Pons (tissue), 1 donor: ENCODE measurements at regions not wholly inside any gene's neighbourhood (a gene's known extent, or its start where the extent isn't known, plus 50 kb on each side); places are given as distances from the start of the nearest gene placed in this dataset.
"Not testable (repeated sequence)": the region's sequence is repeated elsewhere in the genome, so short reads cannot be mapped to it uniquely, and the experiment has no call there.

Experiments used
- DNase-seq: peaks from one replicate; pipeline ENCODE4 v3.0.0-alpha.2; 2016; ENCODE audit warnings: low spot score

DNA sequence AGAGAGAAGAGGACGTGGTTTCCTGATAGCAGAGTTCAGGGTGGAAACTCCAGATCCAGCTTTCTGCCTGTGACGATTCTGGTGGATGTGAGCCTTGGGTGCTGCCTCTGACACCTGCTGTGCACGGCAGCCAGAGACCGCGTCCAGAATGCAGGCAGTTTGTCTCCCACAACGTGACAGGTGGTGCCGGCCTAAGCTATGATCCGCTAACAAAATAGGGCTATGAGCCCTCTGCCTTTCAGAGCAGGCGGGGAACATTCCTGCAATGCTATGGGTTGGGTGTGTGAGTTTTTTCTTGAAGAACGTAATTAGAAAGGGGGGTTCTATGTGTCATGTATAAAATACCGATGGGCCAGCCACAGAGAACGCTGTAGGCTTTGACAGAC is 297.3 kb upstream of the PRKCQ start:
- no peak for DNase-seq

GRCh38 chr10:6875269-6875865 is 295.3 kb upstream of the PRKCQ start:
- DNase-seq, result no peak

DNA sequence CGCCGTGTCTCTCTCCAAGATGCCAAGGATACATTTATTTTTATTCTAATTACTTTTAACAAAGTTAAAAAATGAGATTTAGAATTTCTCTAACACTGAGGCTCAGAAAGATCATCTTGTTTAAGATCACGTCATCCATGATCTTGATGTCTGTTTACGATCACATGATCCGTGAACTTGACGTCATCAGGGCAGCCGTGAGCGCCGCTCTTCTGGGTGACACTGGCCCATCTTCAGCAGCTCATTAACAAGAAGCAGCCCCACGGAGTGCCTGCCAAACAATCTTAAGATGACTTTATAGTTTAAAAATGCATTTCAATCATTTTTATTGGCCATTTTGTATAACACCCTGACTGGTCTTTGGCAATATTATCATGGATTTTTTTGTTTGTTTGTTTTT is 291.1 kb upstream of the PRKCQ start:
- no peak for DNase-seq

GRCh38 chr10:6868036-6868725 is 288.1 kb upstream of the PRKCQ start:
- DNase-seq, result no peak

DNA sequence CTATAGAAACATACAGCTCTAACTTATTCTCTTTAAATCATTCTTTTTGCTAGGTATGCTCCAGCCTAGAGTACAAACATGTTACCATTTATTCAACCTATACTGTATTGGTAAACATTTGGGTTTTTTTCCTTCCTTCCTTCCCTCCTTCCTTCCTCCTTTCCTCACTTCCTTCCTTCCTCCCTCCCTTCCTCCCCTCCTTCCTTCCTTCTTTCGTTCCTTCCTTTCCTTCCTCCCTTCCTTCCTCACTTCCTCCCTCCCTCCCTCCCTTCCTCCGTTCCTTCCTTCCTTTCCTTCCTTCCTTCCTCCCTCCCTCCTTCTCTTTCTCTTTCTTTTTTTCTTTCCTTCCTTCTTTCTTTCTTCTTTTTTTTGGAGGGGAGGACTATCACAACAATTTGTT is 286.7 kb upstream of the PRKCQ start:
- no peak for DNase-seq

DNA sequence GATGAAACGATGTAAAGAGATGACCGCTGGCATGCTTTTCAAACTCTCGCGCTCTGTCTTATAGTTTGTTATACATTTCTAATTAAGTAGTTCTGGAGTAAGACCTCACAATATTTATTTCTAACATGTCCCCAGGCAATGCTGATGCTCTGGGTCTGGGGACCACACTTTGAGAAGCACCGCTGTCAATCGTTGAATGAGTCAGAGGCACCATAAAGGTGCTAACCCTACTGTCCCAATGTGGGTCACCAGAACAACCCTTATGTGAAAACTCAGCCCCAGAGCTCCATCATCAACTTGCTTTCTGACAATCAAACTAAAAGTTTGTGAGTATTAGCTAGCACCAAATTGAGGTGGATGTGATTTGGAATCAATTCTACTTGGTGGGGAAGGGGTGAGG is 284.1 kb upstream of the PRKCQ start:
- DNase-seq, result no peak

- no peak for DNase-seq
Observed at GRCh38 chr10:6863381-6863780, 283.3 kb upstream of the PRKCQ start.

- no peak for DNase-seq
Observed at GRCh38 chr10:6850452-6850851, 270.4 kb upstream of the PRKCQ start.

DNA sequence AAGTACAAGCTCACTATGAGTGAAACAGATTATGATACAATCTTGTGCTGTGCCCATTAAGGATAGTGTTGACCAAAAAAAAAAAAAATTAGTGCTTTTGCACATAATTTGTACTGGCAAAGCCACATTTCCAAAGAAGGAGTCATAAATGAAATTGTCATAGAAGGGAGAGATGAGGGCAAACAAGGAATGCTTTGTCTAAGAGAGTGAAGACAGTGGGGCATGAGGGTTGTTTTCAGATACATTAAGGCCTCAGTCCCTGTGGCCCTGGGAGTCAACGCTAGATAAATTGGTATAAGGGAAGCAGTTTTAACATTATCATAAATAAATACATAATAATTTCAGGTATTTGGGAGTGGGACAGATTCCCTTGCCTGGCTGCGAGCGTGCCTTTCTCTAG is 267.5 kb upstream of the PRKCQ start:
- peak; percentile 41 for DNase-seq

GRCh38 chr10:6843894-6844650 is 264.0 kb upstream of the PRKCQ start:
- no peak for DNase-seq

GRCh38 chr10:6843481-6843881 is 263.4 kb upstream of the PRKCQ start:
- peak; percentile 89 for DNase-seq

- DNase-seq, result no peak
Observed at GRCh38 chr10:6842722-6843121, 262.6 kb upstream of the PRKCQ start.

DNA sequence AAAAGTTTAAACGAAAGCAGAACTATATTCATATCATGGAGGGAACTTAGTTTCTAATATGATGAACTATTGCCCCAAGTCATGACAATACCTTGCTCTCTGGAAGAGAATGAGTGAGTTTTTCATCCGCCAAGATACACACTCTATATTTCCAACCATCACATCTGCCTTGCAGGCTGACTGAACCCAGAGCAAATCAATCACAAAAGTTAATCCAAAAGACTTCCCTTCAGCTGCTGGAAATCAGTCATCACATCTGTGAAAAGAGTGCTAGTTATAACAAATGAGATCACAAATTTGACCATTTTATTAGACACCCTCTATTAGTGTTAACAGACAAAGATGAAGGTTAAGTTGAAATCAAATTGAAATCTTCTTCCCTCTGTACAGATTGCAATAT is 261.7 kb upstream of the PRKCQ start:
- DNase-seq, result no peak

GRCh38 chr10:6840766-6841165 is 260.7 kb upstream of the PRKCQ start:
- DNase-seq, result no peak

DNA sequence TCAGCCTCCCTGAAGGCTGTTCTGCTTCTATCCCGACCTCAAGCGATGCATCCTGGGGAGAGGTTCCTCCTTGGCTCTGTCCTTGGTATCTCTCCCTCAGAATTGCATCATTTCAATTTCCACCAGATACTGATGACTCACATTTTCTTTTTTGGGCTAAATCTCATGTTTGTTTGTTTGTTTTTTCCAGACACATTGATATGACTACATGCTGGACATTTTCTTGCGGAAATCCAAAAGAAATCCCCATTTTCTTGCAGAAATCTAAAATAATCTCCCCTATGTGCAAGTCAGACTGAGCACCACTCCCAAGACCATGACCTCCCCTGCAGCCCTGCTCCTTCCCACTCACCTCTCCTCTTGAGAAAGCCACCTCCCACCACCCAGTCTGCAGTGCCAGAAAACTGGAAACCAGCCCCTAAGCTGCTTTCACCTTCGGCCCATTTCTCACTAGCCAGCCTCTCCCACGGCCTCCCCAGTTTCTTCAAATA is 260.2 kb upstream of the PRKCQ start:
- no peak for DNase-seq

- DNase-seq, result peak; percentile 23
Observed at GRCh38 chr10:6838118-6838517, 258.0 kb upstream of the PRKCQ start.

- no peak for DNase-seq
Observed at GRCh38 chr10:6833458-6834011, 253.5 kb upstream of the PRKCQ start.

GRCh38 chr10:6830981-6831380 is 250.9 kb upstream of the PRKCQ start:
- not testable (repeated sequence) for DNase-seq

DNA sequence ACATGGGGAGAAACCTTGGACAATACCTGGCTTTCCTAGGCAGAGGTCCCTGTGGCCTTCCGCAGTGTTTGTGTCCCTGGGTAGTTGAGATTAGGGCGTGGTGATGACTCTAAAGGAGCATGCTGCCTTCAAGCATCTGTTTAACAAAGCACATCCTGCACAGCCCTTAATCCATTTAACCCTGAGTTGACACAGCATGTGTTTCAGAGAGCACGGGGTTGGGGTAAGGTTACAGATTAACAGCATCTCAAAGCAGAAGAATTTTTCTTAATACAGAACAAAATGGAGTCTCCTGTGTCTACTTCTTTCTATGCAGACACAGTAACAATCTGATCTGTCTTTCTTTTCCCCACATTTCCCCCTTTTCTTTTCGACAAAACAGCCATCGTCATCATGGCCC is 244.7 kb upstream of the PRKCQ start:
- DNase-seq, result not testable (repeated sequence)

DNA sequence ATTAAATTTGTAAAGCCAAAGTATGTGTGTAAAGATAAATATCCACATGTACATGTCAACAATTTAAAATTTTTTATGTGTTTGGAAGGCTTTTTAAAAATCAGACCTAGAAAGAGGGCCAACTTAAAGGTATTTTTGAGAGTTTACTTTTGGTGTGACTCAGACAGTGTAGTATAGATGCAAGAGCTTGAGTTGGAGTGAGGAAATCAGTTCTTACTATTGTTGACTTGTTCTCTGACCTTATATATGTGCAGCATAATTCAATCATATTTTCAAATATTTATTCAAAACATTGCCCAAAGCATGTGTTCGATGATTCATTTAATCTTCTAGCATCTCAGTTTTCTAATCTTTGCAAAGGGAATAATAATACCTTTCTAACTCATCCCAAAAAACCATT is 243.7 kb upstream of the PRKCQ start:
- no peak for DNase-seq

DNA sequence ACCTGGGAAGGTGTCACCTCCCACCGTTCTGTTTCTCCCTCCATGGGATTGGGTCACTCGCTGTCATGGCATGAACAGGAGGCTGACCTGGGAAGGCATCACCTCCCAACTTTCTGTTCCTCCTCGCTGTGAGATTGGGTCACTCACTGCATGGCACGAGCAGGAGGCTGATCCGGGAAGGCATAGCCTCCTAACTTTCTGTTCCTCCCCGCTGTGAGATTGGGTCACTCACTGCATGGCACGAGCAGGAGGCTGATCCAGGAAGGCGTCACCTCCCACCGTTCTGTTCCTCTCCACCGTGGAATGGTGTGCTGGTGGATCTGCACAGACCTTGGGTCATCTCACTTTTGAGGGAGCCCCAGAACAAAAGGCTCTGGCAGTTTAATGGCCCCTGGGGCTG is 239.2 kb upstream of the PRKCQ start:
- DNase-seq, result no peak

DNA sequence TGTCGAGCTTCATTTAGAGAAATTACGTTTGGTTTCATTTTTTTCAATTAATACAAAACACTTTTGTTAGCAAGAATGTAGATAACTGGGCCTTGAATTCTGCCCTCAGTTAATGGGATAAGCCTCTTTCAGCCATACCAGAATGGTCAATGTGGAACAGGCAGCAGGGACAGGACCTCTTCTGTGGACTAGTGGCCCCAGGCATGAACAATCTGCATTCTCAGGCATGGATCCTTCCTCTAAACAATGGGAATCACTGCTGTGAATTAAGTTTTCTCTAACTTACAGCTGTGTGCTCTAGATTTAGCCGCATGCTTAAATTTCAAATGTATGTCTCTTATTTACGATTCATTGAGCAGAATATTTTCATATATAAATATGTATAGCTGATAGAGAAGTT is 237.7 kb upstream of the PRKCQ start:
- no peak for DNase-seq

GRCh38 chr10:6815346-6815745 is 235.3 kb upstream of the PRKCQ start:
- DNase-seq, result no peak
